ENCODE measurements at regions not wholly inside any gene's neighbourhood (a gene's known extent, or its start where the extent isn't known, plus 50 kb on each side); places are given as distances from the start of the nearest gene placed in this dataset.

DNA sequence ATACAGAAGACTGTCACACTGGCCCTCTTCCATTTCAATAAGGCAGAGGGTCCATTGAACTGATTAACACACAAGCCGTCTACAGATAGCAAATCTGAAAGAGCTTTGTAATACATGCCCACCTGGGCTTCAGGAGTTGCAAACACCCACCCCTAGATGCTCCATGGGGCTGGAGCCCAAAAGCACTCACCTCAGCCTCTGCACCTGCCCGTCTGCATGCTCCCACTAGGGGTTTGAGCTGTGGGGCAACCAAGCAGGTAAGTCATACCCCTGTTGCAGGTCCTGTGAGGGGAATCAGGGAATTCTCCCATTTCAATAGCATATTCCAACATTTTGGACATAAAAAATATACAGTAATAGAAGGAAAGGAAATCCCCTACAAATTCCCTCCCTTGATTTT is 243.0 kb upstream of the KCNIP4 start:
- POLR2A ChIA-PET: no interaction called here
- Histone ChIP-seq H3K4me1 (ENCODE audit: insufficient read depth, low read length) (no peaks in the 10 kb centered on the region), H3K9me3 (ENCODE audit: low read length) (no peaks in the 10 kb centered on the region), H3K27ac (ENCODE audit: low read depth, low read length) (no peak overlapping the region), H3K27me3 (ENCODE audit: insufficient read depth, low read length, poor library complexity, severe bottlenecking) (no peaks in the 10 kb centered on the region), H3K36me3 (ENCODE audit: insufficient read depth, low read length) (no peaks in the 10 kb centered on the region), H3K4me3 (ENCODE audit: low read length) (no peak overlapping the region)
- no peak for DNase-seq
- Mint-ChIP-seq H3K4me1 (no peaks in the 10 kb centered on the region), H3K27ac (no peak overlapping the region), H3K36me3 (no peaks in the 10 kb centered on the region), H3K27me3 (peaks cover 0 to 2% of the 10 kb centered on the region in 2 donors), H3K9me3 (peaks cover 0 to 22% (median 7%) of the 10 kb centered on the region in 5 donors), H3K4me3 (no peak overlapping the region)
- CTCF ChIA-PET: no interaction called here

DNA sequence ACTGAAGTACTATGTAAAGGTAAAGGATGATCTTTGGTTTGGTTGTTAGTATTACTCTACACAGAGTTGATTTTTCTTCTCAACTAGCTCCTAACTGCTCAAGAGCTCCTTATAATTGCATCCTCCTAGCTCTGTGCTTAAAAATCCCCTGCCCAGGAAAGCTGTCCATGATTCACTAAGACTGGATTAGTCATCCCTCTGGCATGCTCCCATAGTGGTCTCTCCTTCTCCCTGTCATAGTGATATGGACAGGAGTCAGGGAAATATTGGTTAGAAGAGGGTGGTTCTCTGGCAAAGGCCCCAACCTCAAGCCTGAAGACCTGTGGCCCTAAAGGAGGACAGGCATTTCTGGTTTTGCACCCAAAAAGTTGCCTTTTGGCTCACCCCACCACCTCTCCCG is 242.3 kb upstream of the KCNIP4 start:
- Mint-ChIP-seq H3K4me3 (no peak overlapping the region), H3K27ac (peak overlapping the region in 1 of 8 donors; percentile 92), H3K27me3 (peaks cover 0 to 2% of the 10 kb centered on the region in 2 donors), H3K36me3 (no peaks in the 10 kb centered on the region), H3K9me3 (peaks cover 0 to 22% (median 7%) of the 10 kb centered on the region in 5 donors), H3K4me1 (no peaks in the 10 kb centered on the region)
- H3K27ac ChIP-seq (ENCODE audit: low read depth, low read length): no peak overlapping the region
- ChIA-PET POLR2A (no interaction called here), CTCF (no interaction called here)
- H3K4me3 ChIP-seq (ENCODE audit: low read length): no peak overlapping the region
- no peaks in the 10 kb centered on the region for H3K9me3 ChIP-seq (ENCODE audit: low read length)
- no peaks in the 10 kb centered on the region for H3K4me1 ChIP-seq (ENCODE audit: insufficient read depth, low read length)
- H3K27me3 ChIP-seq (ENCODE audit: insufficient read depth, low read length, poor library complexity, severe bottlenecking): no peaks in the 10 kb centered on the region
- DNase-seq: no peak
- no peaks in the 10 kb centered on the region for H3K36me3 ChIP-seq (ENCODE audit: insufficient read depth, low read length)

DNA sequence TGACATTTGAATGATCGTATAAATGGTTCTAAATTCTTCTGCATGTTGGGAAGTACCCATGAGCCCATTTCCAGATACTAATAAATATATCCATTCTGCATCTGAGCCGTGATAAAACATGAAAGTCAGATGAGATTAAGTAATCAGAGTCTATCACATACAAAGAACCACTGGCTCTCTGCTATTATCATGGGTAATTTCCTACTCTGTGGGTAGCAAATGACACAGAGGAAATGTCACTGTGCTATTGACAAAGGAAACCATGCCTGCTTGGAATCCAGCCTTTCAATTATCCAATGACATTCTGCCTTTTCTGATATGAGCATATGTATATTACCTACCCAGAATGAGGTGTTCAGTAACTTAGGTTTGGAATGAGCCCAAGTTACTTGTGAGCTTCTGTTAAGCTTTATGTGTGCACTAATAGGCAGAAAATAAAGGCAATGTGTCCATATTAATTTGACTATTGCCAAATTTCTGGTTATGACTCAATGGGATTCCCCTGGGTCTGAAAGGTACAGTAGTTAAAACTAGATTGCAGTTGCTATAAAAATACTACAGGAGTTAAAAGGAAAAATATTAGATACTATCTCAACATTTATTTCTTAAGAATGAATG is 238.7 kb upstream of the KCNIP4 start:
- H3K27ac Mint-ChIP-seq: no peak overlapping the region
- ChIA-PET CTCF (no interaction called here), POLR2A (no interaction called here)
- no peaks in the 10 kb centered on the region for H3K27me3 ChIP-seq (ENCODE audit: insufficient read depth, low read length, poor library complexity, severe bottlenecking)
- no peaks in the 10 kb centered on the region for H3K4me1 ChIP-seq (ENCODE audit: insufficient read depth, low read length)
- H3K9me3 ChIP-seq (ENCODE audit: low read length): no peaks in the 10 kb centered on the region
- peaks cover 3 to 24% (median 9%) of the 10 kb centered on the region in 5 donors for H3K9me3 Mint-ChIP-seq
- DNase-seq: no peak
- H3K4me3 ChIP-seq (ENCODE audit: low read length): no peak overlapping the region
- H3K27ac ChIP-seq (ENCODE audit: low read depth, low read length): no peak overlapping the region
- H3K27me3 Mint-ChIP-seq: no peaks in the 10 kb centered on the region
- no peaks in the 10 kb centered on the region for H3K36me3 ChIP-seq (ENCODE audit: insufficient read depth, low read length)
- no peaks in the 10 kb centered on the region for H3K36me3 Mint-ChIP-seq
- no peaks in the 10 kb centered on the region for H3K4me1 Mint-ChIP-seq
- no peak overlapping the region for H3K4me3 Mint-ChIP-seq

DNA sequence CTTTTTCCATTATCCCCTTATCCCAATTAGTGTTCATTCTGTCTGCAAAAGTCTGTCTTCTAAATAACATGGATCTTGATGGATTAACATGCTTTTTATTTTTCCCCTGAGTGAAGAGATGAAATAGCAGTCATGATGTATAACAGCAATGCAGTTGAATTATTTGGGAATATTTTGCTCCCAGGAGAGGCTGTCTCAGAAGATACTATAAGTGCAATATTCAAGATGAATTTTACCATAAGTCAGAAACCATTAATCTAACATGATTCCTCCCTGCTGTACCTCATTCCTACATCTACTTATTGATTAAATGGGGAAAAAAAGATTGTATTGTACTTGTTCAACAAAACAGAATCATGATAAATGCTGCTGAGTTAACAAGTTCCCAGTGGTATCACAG is 233.2 kb upstream of the KCNIP4 start:
- no peak overlapping the region for H3K27ac Mint-ChIP-seq
- H3K4me3 ChIP-seq (ENCODE audit: low read length): no peak overlapping the region
- no peak overlapping the region for H3K27ac ChIP-seq (ENCODE audit: low read depth, low read length)
- no peaks in the 10 kb centered on the region for H3K4me1 ChIP-seq (ENCODE audit: insufficient read depth, low read length)
- no peaks in the 10 kb centered on the region for H3K27me3 Mint-ChIP-seq
- no peaks in the 10 kb centered on the region for H3K9me3 ChIP-seq (ENCODE audit: low read length)
- no peak overlapping the region for H3K4me3 Mint-ChIP-seq
- DNase-seq: no peak
- H3K27me3 ChIP-seq (ENCODE audit: insufficient read depth, low read length, poor library complexity, severe bottlenecking): no peaks in the 10 kb centered on the region
- H3K36me3 ChIP-seq (ENCODE audit: insufficient read depth, low read length): no peaks in the 10 kb centered on the region
- H3K9me3 Mint-ChIP-seq: peaks cover 5 to 11% (median 7%) of the 10 kb centered on the region in 5 donors
- ChIA-PET CTCF (no interaction called here), POLR2A (no interaction called here)
- H3K36me3 Mint-ChIP-seq: peaks cover 0 to 1% (median 0%) of the 10 kb centered on the region in 3 donors
- H3K4me1 Mint-ChIP-seq: no peaks in the 10 kb centered on the region

DNA sequence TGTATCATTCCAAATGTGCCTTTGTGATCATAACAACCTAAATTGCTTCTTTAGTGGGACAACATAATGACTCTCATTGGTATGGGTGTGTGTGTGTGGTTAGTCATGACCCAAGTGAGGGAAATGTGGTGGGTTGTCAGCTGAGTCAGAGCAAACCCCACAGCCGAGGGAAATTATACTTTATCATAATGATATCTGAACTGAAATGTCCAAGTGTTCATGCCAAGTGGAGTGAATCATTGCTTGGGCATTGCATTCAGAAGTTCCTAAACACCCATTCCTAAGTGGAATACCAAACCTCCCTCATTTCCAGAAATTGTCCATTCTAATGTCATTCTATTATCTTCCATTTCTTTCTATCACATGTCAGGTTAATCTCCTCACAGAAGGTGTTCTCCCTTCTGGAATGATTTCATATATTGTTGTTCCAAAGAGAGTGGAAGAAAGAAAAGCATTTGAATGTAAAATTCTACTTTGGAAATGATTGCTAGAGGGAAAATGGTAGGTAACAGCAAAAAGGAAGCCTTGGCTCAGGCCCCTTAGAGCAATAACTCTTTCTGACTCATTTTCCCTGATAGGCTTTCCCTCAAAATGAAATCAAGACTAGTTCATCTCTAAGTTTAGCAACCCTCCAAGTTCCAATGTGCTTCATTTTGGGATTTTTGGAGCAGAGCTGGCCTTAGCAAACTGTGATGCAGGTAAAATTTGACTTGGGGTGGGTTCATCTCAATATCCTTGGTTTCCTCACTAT is 230.7 kb upstream of the KCNIP4 start:
- ChIA-PET POLR2A (no interaction called here), CTCF (no interaction called here)
- no peak overlapping the region for H3K4me3 Mint-ChIP-seq
- H3K36me3 ChIP-seq (ENCODE audit: insufficient read depth, low read length): no peaks in the 10 kb centered on the region
- H3K4me1 ChIP-seq (ENCODE audit: insufficient read depth, low read length): no peaks in the 10 kb centered on the region
- no peaks in the 10 kb centered on the region for H3K4me1 Mint-ChIP-seq
- H3K4me3 ChIP-seq (ENCODE audit: low read length): no peak overlapping the region
- H3K27me3 ChIP-seq (ENCODE audit: insufficient read depth, low read length, poor library complexity, severe bottlenecking): no peaks in the 10 kb centered on the region
- no peaks in the 10 kb centered on the region for H3K27me3 Mint-ChIP-seq
- peaks cover 1 to 7% (median 5%) of the 10 kb centered on the region in 5 donors for H3K9me3 Mint-ChIP-seq
- no peak overlapping the region for H3K27ac Mint-ChIP-seq
- H3K9me3 ChIP-seq (ENCODE audit: low read length): no peaks in the 10 kb centered on the region
- DNase-seq: no peak
- no peak overlapping the region for H3K27ac ChIP-seq (ENCODE audit: low read depth, low read length)
- peaks cover 0 to 1% (median 0%) of the 10 kb centered on the region in 3 donors for H3K36me3 Mint-ChIP-seq

DNA sequence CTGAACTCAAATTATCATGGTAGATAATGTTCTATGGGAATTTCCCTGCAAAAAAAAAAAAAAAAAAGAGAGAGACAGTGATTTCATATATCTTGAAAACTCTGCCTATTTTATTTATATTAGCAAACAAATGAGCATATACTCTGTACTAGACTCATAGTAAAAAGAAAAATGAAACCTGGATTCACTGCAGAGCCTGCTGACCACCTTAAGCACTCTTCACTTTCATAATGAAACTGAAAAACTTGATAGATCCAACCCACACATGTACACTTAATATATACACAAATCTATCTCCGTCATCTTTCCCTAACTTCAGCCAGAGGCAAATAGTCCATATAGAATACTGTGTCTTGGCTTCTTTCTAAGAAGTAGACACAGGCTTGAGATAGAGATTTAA is 226.1 kb upstream of the KCNIP4 start:
- CTCF ChIA-PET: no interaction called here
- peaks cover 4 to 11% (median 10%) of the 10 kb centered on the region in 5 donors for H3K9me3 Mint-ChIP-seq
- Histone ChIP-seq H3K4me1 (ENCODE audit: insufficient read depth, low read length) (no peaks in the 10 kb centered on the region), H3K9me3 (ENCODE audit: low read length) (no peaks in the 10 kb centered on the region), H3K27ac (ENCODE audit: low read depth, low read length) (no peak overlapping the region), H3K36me3 (ENCODE audit: insufficient read depth, low read length) (no peaks in the 10 kb centered on the region), H3K27me3 (ENCODE audit: insufficient read depth, low read length, poor library complexity, severe bottlenecking) (no peaks in the 10 kb centered on the region), H3K4me3 (ENCODE audit: low read length) (no peak overlapping the region)
- POLR2A ChIA-PET: no interaction called here
- no peak for DNase-seq
- H3K4me1 Mint-ChIP-seq: no peaks in the 10 kb centered on the region
- H3K4me3 Mint-ChIP-seq: no peak overlapping the region
- H3K27me3 Mint-ChIP-seq: no peaks in the 10 kb centered on the region
- H3K36me3 Mint-ChIP-seq: peaks cover 0 to 1% (median 0%) of the 10 kb centered on the region in 3 donors
- no peak overlapping the region for H3K27ac Mint-ChIP-seq

DNA sequence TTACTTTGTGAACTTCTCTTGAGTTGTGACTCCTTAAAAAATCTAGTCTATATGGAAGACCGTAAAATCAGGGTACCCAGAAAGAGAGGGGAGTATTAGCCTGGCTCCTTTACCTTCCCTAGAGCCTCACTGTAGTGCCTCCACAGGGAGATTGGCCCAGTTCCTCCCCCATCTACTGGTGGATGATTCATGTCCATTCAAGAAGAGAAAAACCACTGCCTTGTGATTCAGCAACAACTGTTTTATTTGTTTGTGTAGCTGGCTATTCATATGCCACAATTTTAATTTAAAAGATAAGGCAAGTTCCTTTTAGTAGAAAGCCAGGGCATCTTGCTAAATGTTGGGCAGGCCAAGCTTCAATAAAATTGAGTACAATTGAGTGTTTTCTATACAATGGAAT is 221.8 kb upstream of the KCNIP4 start:
- Mint-ChIP-seq H3K4me1 (no peaks in the 10 kb centered on the region), H3K9me3 (peaks cover 3 to 18% (median 9%) of the 10 kb centered on the region in 5 donors), H3K27ac (no peak overlapping the region), H3K36me3 (no peaks in the 10 kb centered on the region), H3K4me3 (no peak overlapping the region), H3K27me3 (no peaks in the 10 kb centered on the region)
- POLR2A ChIA-PET: no interaction called here
- no peak for DNase-seq
- CTCF ChIA-PET: no interaction called here
- Histone ChIP-seq H3K9me3 (ENCODE audit: low read length) (no peaks in the 10 kb centered on the region), H3K4me1 (ENCODE audit: insufficient read depth, low read length) (no peaks in the 10 kb centered on the region), H3K27ac (ENCODE audit: low read depth, low read length) (no peak overlapping the region), H3K4me3 (ENCODE audit: low read length) (no peak overlapping the region), H3K27me3 (ENCODE audit: insufficient read depth, low read length, poor library complexity, severe bottlenecking) (no peaks in the 10 kb centered on the region), H3K36me3 (ENCODE audit: insufficient read depth, low read length) (no peaks in the 10 kb centered on the region)

DNA sequence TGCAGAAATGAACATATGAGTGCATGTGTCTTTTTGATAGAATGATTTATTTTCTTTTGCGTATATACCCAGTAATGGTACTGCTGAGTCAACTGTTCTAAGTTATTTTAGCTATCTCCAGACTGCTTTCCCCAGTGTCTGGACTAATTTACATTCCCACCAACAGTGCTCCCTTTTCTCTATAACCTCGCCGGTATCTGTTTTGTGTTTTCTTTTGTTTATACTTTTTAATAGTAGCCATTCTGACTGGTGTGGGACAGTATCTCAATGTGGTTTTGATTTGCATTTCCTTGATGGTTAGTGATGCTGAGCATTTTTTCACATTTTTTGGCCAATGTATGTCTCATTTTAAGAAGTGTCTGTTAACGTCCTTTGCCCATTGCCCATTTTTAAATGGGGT is 218.6 kb upstream of the KCNIP4 start:
- no peaks in the 10 kb centered on the region for H3K9me3 ChIP-seq (ENCODE audit: low read length)
- DNase-seq: no peak
- Mint-ChIP-seq H3K4me3 (no peak overlapping the region), H3K9me3 (peaks cover 5 to 39% (median 9%) of the 10 kb centered on the region in 5 donors), H3K27ac (no peak overlapping the region), H3K27me3 (no peaks in the 10 kb centered on the region), H3K36me3 (no peaks in the 10 kb centered on the region), H3K4me1 (no peaks in the 10 kb centered on the region)
- ChIA-PET CTCF (no interaction called here), POLR2A (no interaction called here)
- H3K36me3 ChIP-seq (ENCODE audit: insufficient read depth, low read length): no peaks in the 10 kb centered on the region
- H3K4me1 ChIP-seq (ENCODE audit: insufficient read depth, low read length): no peaks in the 10 kb centered on the region
- no peak overlapping the region for H3K4me3 ChIP-seq (ENCODE audit: low read length)
- H3K27me3 ChIP-seq (ENCODE audit: insufficient read depth, low read length, poor library complexity, severe bottlenecking): no peaks in the 10 kb centered on the region
- H3K27ac ChIP-seq (ENCODE audit: low read depth, low read length): no peak overlapping the region
